ENCODE measurements at regions not wholly inside any gene's neighbourhood (a gene's known extent, or its start where the extent isn't known, plus 50 kb on each side); places are given as distances from the start of the nearest gene placed in this dataset.
"Not testable (repeated sequence)": the region's sequence is repeated elsewhere in the genome, so short reads cannot be mapped to it uniquely, and the experiment has no call there.

- no peak for DNase-seq
Measured at GRCh38 chr4:147173322-147173721, 227.7 kb upstream of the TTC29 start.

- no peak for DNase-seq
Measured at GRCh38 chr4:147173797-147174432, 228.3 kb upstream of the TTC29 start.

- DNase-seq, result no peak
Measured at GRCh38 chr4:147174591-147174990, 228.9 kb upstream of the TTC29 start.

GRCh38 chr4:147175460-147176025 is 229.9 kb upstream of the TTC29 start:
- no peak for DNase-seq

GRCh38 chr4:147182041-147182440 is 236.4 kb upstream of the TTC29 start:
- no peak for DNase-seq

GRCh38 chr4:147192679-147193078 is 247.0 kb upstream of the TTC29 start:
- no peak for DNase-seq

- DNase-seq, result no peak
Measured at GRCh38 chr4:147194114-147194513, 248.4 kb upstream of the TTC29 start.

GRCh38 chr4:147194604-147195003 is 248.9 kb upstream of the TTC29 start:
- no peak for DNase-seq

GRCh38 chr4:147195386-147195785 is 249.7 kb upstream of the TTC29 start:
- DNase-seq, result no peak

GRCh38 chr4:147198411-147199051 is 252.9 kb upstream of the TTC29 start:
- DNase-seq, result no peak

- DNase-seq, result no peak
Measured at GRCh38 chr4:147201016-147201415, 255.4 kb upstream of the TTC29 start.

GRCh38 chr4:147206807-147207206 is 261.1 kb upstream of the TTC29 start:
- DNase-seq, result no peak

GRCh38 chr4:147207911-147208310 is 262.2 kb upstream of the TTC29 start:
- no peak for DNase-seq

- DNase-seq, result no peak
Measured at GRCh38 chr4:147217655-147218054, 263.2 kb upstream of the EDNRA start.

GRCh38 chr4:147219145-147219544 is 261.8 kb upstream of the EDNRA start:
- DNase-seq, result no peak

- DNase-seq, result no peak
Measured at GRCh38 chr4:147220833-147221232, 260.1 kb upstream of the EDNRA start.

- DNase-seq, result no peak
Measured at GRCh38 chr4:147222906-147223305, 258.0 kb upstream of the EDNRA start.

- no peak for DNase-seq
Measured at GRCh38 chr4:147223576-147223975, 257.3 kb upstream of the EDNRA start.

- DNase-seq, result no peak
Measured at GRCh38 chr4:147236806-147237205, 244.1 kb upstream of the EDNRA start.

- DNase-seq, result no peak
Measured at GRCh38 chr4:147244786-147245185, 236.1 kb upstream of the EDNRA start.

GRCh38 chr4:147246096-147246495 is 234.8 kb upstream of the EDNRA start:
- DNase-seq, result no peak

- not testable (repeated sequence) for DNase-seq
Measured at GRCh38 chr4:147246528-147246927, 234.4 kb upstream of the EDNRA start.

- DNase-seq, result no peak
Measured at GRCh38 chr4:147247579-147247978, 233.3 kb upstream of the EDNRA start.

GRCh38 chr4:147250062-147250461 is 230.8 kb upstream of the EDNRA start:
- no peak for DNase-seq

- not testable (repeated sequence) for DNase-seq
Measured at GRCh38 chr4:147255268-147255667, 225.6 kb upstream of the EDNRA start.

Data from right forelimb (tissue), 1 donor.